ENCODE measurements at regions not wholly inside any gene's neighbourhood (a gene's known extent, or its start where the extent isn't known, plus 50 kb on each side); places are given as distances from the start of the nearest gene placed in this dataset.

DNA sequence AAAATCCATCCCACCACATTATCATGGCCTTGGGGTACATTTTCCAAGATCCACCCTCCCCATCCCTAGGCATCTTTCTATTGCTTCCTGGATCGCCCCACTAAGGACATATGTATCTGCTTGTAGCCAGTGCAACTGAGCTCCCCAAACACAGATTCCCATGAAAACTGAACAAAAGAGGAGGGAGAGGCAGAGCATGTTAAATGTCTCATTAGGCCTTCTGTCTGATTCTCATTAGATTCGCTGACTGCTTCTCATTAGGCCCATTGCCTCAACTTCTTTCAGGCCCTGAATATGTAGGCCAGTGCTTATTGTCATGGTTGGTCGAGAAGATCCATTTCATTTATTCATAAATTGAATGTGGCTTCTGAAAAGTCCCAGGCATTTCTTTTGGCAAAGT lies 698.9 kb downstream of the INHBA start:
- Histone ChIP-seq H3K4me3 (no peak overlapping the region), H3K4me1 (no peaks in the 10 kb centered on the region), H3K9me3 (no peaks in the 10 kb centered on the region), H3K36me3 (no peaks in the 10 kb centered on the region), H3K27ac (replicated peaks in 1 of 4) (no peak overlapping the region), H3K27me3 (no peaks in the 10 kb centered on the region)
- peak; percentile 87 for DNase-seq (ENCODE audit: extremely low spot score)
- TF ChIP-seq EP300 (IDR thresholded peaks at IDR 0.05), result no peak
- TF ChIP-seq POLR2A (IDR thresholded peaks at IDR 0.05; ENCODE audit: low read depth), result no peak
- TF ChIP-seq POLR2AphosphoS5 (IDR thresholded peaks at IDR 0.05), result no peak
- TF ChIP-seq, protein P1, sequence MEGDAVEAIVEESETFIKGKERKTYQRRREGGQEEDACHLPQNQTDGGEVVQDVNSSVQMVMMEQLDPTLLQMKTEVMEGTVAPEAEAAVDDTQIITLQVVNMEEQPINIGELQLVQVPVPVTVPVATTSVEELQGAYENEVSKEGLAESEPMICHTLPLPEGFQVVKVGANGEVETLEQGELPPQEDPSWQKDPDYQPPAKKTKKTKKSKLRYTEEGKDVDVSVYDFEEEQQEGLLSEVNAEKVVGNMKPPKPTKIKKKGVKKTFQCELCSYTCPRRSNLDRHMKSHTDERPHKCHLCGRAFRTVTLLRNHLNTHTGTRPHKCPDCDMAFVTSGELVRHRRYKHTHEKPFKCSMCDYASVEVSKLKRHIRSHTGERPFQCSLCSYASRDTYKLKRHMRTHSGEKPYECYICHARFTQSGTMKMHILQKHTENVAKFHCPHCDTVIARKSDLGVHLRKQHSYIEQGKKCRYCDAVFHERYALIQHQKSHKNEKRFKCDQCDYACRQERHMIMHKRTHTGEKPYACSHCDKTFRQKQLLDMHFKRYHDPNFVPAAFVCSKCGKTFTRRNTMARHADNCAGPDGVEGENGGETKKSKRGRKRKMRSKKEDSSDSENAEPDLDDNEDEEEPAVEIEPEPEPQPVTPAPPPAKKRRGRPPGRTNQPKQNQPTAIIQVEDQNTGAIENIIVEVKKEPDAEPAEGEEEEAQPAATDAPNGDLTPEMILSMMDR (IDR thresholded peaks at IDR 0.05), result no peak
- intact Hi-C loops (cut with DNase I), result no loop called here
- 93% methylated on average over 3 of the region's 3 CpGs for WGBS

DNA sequence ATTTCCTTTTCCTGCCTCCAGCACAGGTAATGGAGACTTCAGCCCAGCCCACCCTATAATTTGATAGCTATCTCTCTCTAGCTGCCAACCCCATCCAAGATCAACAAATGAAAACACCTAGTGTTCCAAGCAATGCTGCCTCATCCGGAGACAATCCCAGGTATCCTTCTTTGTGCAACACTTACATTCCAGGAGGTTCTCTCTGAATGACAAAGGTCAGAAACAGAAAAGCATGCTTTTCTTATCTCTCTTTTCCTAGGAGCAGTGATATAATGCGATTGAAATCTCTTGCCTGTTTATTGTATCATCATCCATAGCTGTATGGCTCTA lies 699.3 kb downstream of the INHBA start:
- H3K36me3 ChIP-seq, result no peaks in the 10 kb centered on the region
- H3K4me3 ChIP-seq, result no peak overlapping the region
- peak; percentile 53 for DNase-seq (ENCODE audit: extremely low spot score)
- WGBS, result 95% methylated on average over 2 of the region's 2 CpGs
- H3K4me1 ChIP-seq, result no peaks in the 10 kb centered on the region
- intact Hi-C loops (cut with DNase I), result no loop called here
- no peaks in the 10 kb centered on the region for H3K9me3 ChIP-seq
- no peaks in the 10 kb centered on the region for H3K27me3 ChIP-seq
- no peak overlapping the region for H3K27ac ChIP-seq (replicated peaks in 1 of 4)
- no peak for TF ChIP-seq POLR2A (IDR thresholded peaks at IDR 0.05; ENCODE audit: low read depth)
- TF ChIP-seq, protein P1 (IDR thresholded peaks at IDR 0.05), result no peak
- no peak for TF ChIP-seq POLR2AphosphoS5 (IDR thresholded peaks at IDR 0.05)
- no peak for TF ChIP-seq EP300 (IDR thresholded peaks at IDR 0.05)

- intact Hi-C loops (cut with DNase I), result no loop called here
- WGBS, result 75% methylated on average over 9 of the region's 9 CpGs
These were observed 699.9 kb downstream of the INHBA start for GRCh38 chr7:41002741-41003610.

GRCh38 chr7:41000042-41000441 lies 702.8 kb downstream of the INHBA start:
- intact Hi-C loops (cut with DNase I), result no loop called here
- Histone ChIP-seq H3K4me3 (no peak overlapping the region), H3K27ac (replicated peaks in 1 of 4) (no peak overlapping the region), H3K4me1 (peaks cover 0 to 19% (median 14%) of the 10 kb centered on the region in 4 donors), H3K9me3 (no peaks in the 10 kb centered on the region), H3K36me3 (no peaks in the 10 kb centered on the region), H3K27me3 (no peaks in the 10 kb centered on the region)
- WGBS, result 93% methylated on average over 5 of the region's 5 CpGs
- TF ChIP-seq EP300 (IDR thresholded peaks at IDR 0.05), result no peak
- TF ChIP-seq, protein P1 (IDR thresholded peaks at IDR 0.05), result no peak
- no peak for DNase-seq (ENCODE audit: extremely low spot score)

More at GRCh38 chr7:41002741-41003610, 699.9 kb downstream of the INHBA start:
- no peak for TF ChIP-seq POLR2AphosphoS5 (IDR thresholded peaks at IDR 0.05)
- TF ChIP-seq, protein P1 (IDR thresholded peaks at IDR 0.05), result peak; percentile 44 to 60 (median 51)
- TF ChIP-seq POLR2A (IDR thresholded peaks at IDR 0.05; ENCODE audit: low read depth), result no peak
- Histone ChIP-seq H3K27me3 (no peaks in the 10 kb centered on the region), H3K4me1 (no peaks in the 10 kb centered on the region), H3K27ac (replicated peaks in 1 of 4) (no peak overlapping the region), H3K9me3 (no peaks in the 10 kb centered on the region), H3K36me3 (no peaks in the 10 kb centered on the region), H3K4me3 (no peak overlapping the region)
- peak; percentile 62 for DNase-seq (ENCODE audit: extremely low spot score)
